Endothelial cell of umbilical vein (primary cell): ENCODE measurements at regions not wholly inside any gene's neighbourhood (a gene's known extent, or its start where the extent isn't known, plus 50 kb on each side); places are given as distances from the start of the nearest gene placed in this dataset.

Source experiments
- BruUV-seq: library from RNA; stranded (reverse); fragments of 400-500 nt; replicated peaks from 2 replicates; lab custom pipeline; 2021; lab: Mats Ljungman, UMichigan
- CTCF ChIA-PET: fragments of 300-600, 350-600 bp; sonication (Branson Sonifier 250); formaldehyde crosslinking; loops from one replicate; lab custom pipeline; 2021; ENCODE audit warnings: antibody characterized with exemption, inconsistent platforms; lab: Charles Lee
- POLR2A ChIA-PET: fragments of 300-600, 350-600 bp; sonication (Branson Sonifier 250); formaldehyde crosslinking; loops from one replicate; lab custom pipeline; 2021; ENCODE audit warnings: antibody characterized with exemption, inconsistent platforms; lab: Charles Lee
- DNase-seq: peaks from one replicate; pipeline ENCODE4 v3.0.0-alpha.2; 2011; ENCODE audit warnings: low read depth, low spot score
- FAIRE-seq: peaks from 2 replicates; lab custom pipeline; 2011; peaks lifted over from hg19 to GRCh38; lab: Jason Lieb, UNC
- H2AFZ ChIP-seq: 2 replicates; pipeline ENCODE4 v1.6.0; 2012; ENCODE audit warnings: low read depth, low read length, control low read depth, inconsistent platforms
- H3K27ac ChIP-seq: 2 replicates; pipeline ENCODE4 v1.5.1; 2011; ENCODE audit warnings: low read depth, mild to moderate bottlenecking, control low read depth, low read length, moderate library complexity; ENCODE audit not compliant: insufficient read depth
- H3K27me3 ChIP-seq, 2 experiments: 2 replicates each; pipeline versions ENCODE4 v1.6.0 to v1.6.1; 2011; ENCODE audit warnings: low read length in 2 of 2, mixed read lengths in 1 of 2; ENCODE audit not compliant: control insufficient read depth in 2 of 2, insufficient read depth in 2 of 2
- H3K36me3 ChIP-seq, 2 experiments: 2 replicates in 1 of 2; 3 replicates in 1 of 2; pipeline ENCODE4 v1.5.1; 2011; ENCODE audit warnings: low read length in 2 of 2, mild to moderate bottlenecking in 1 of 2, moderate library complexity in 1 of 2; ENCODE audit not compliant: control insufficient read depth in 2 of 2, insufficient read depth in 2 of 2; ENCODE audit errors: extremely low read depth in 1 of 2
- H3K4me1 ChIP-seq: 3 replicates; pipeline ENCODE4 v1.5.1; 2011; ENCODE audit warnings: mild to moderate bottlenecking, low read length; ENCODE audit not compliant: control insufficient read depth, insufficient read depth; ENCODE audit errors: extremely low read depth
- H3K4me2 ChIP-seq: 2 replicates; pipeline ENCODE4 v1.6.1; 2011; ENCODE audit warnings: low read length, control low read depth, mixed read lengths; ENCODE audit not compliant: insufficient read depth
- H3K4me3 ChIP-seq, 3 experiments: fragments of 200-600 bp in 1 of 3; sonication (generic), shearing (Covaris generic) in 1 of 3; replicated peaks in 1 of 3; 2 replicates each; pipeline ENCODE4 v1.5.1; 2011 to 2016; ENCODE audit warnings: control low read depth in 3 of 3, low read length in 3 of 3, mild to moderate bottlenecking in 2 of 3, inconsistent platforms in 1 of 3, low read depth in 1 of 3, moderate library complexity in 1 of 3; ENCODE audit not compliant: insufficient read depth in 1 of 3
- H3K79me2 ChIP-seq: 2 replicates; pipeline ENCODE4 v1.6.0; 2012; ENCODE audit warnings: low read length, inconsistent platforms; ENCODE audit not compliant: control insufficient read depth, insufficient read depth
- H3K9ac ChIP-seq: replicated peaks from 2 replicates; pipeline ENCODE3; 2011; ENCODE audit warnings: low read length, control low read depth; ENCODE audit not compliant: insufficient read depth; ENCODE audit errors: extremely low read depth
- H3K9me1 ChIP-seq: replicated peaks from 3 replicates; pipeline ENCODE4 v1.6.0; 2011; ENCODE audit warnings: mild to moderate bottlenecking, low read length; ENCODE audit not compliant: control insufficient read depth, insufficient read depth; ENCODE audit errors: extremely low read depth
- H3K9me3 ChIP-seq: replicated peaks from 2 replicates; pipeline ENCODE4 v1.5.1; 2012; ENCODE audit warnings: low read length, inconsistent platforms; ENCODE audit not compliant: control insufficient read depth, insufficient read depth
- H4K20me1 ChIP-seq: replicated peaks from 2 replicates; pipeline ENCODE3; 2011; ENCODE audit warnings: mild to moderate bottlenecking, low read length; ENCODE audit not compliant: control insufficient read depth, insufficient read depth; ENCODE audit errors: extremely low read depth
- EZH2 ChIP-seq: IDR thresholded peaks from 2 replicates; pipeline ENCODE4 v1.6.1; 2012; ENCODE audit warnings: borderline replicate concordance, low read depth, mild to moderate bottlenecking, moderate library complexity, low read length, inconsistent platforms; ENCODE audit not compliant: severe bottlenecking
- FOS ChIP-seq: IDR thresholded peaks from 2 replicates; pipeline ENCODE4 v1.6.1; 2011; ENCODE audit warnings: mild to moderate bottlenecking, low read length, moderate library complexity, borderline replicate concordance; ENCODE audit not compliant: insufficient read depth
- GATA2 ChIP-seq: IDR thresholded peaks from 2 replicates; pipeline ENCODE4 v1.7.0; 2011; ENCODE audit warnings: low read depth, mild to moderate bottlenecking, moderate library complexity, mixed read lengths, low read length; ENCODE audit not compliant: insufficient read length, insufficient read depth
- JUN ChIP-seq: IDR thresholded peaks from 2 replicates; pipeline ENCODE4 v1.6.1; 2011; ENCODE audit warnings: borderline replicate concordance, low read depth; ENCODE audit not compliant: insufficient read length, insufficient read depth
- MYC ChIP-seq: IDR thresholded peaks from one replicate; pipeline ENCODE4 v1.6.1; 2011; ENCODE audit warnings: mild to moderate bottlenecking, low read depth, low read length
- POLR2A ChIP-seq: IDR thresholded peaks from 2 replicates; pipeline ENCODE4 v1.6.1; 2012; ENCODE audit warnings: low read depth, mild to moderate bottlenecking, control low read depth, low read length
- POLR2AphosphoS5 ChIP-seq: IDR thresholded peaks from 2 replicates; pipeline ENCODE4 v1.6.1; 2012; ENCODE audit warnings: low read depth, mild to moderate bottlenecking, control low read depth, low read length, moderate library complexity; ENCODE audit not compliant: insufficient read depth
- dilution Hi-C: fragments of 300-500 bp; cut with MboI; formaldehyde crosslinking; loops from one replicate; pipeline ENCODE4 v1.15.0; 2019; ENCODE audit warnings: low sequenced_read_pairs; ENCODE audit not compliant: extremely low pct_ligation_motif_present
- intact Hi-C: fragments of 100-400 bp; cut with micrococcal nuclease; formaldehyde crosslinking; loops from one replicate; pipeline ENCODE4 v1.10.0; 2022
- TF ChIP-seq, protein P1 (sequence below): IDR thresholded peaks from 2 replicates; pipeline ENCODE4 v1.6.1; 2011; ENCODE audit not compliant: insufficient read depth, insufficient read length
- TF ChIP-seq, protein P2 (sequence below), 2 donors: IDR thresholded peaks; 1 replicate in 1 of 2; 2 replicates in 1 of 2; pipeline ENCODE4 v1.5.1; 2011; ENCODE audit warnings: low read length in 2 of 2, mild to moderate bottlenecking in 2 of 2, moderate library complexity in 2 of 2, control low read depth in 1 of 2, inconsistent platforms in 1 of 2, low read depth in 1 of 2; ENCODE audit not compliant: insufficient read depth in 1 of 2; ENCODE audit errors: extremely low read depth in 1 of 2

DNA sequence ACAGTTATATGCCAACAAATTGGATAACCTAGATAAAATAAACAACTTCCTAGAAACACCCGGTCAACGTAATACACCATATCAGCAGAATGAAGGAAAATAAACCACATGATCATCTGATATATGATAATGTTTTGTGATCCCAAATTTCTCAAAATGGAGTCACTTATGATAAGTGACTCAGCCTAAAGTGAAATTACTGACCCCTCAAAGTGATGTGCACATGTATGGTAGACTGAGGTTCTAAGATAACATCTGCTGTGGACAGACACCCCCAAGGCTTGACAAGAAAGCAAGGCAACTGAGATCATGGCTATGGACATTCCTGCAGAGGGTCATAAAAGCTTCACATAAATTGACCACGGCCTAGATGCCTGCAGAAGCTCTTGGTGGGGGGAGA lies 105.1 kb upstream of the DCN start:
- Histone ChIP-seq H3K27ac (no peak overlapping the region), H2AFZ (no peak overlapping the region), H3K9me3 (no peaks in the 10 kb centered on the region), H3K79me2 (no peaks in the 10 kb centered on the region), H3K9me1 (no peaks in the 10 kb centered on the region), H4K20me1 (no peaks in the 10 kb centered on the region), H3K36me3 (no peaks in the 10 kb centered on the region), H3K4me2 (no peak overlapping the region), H3K4me3 (no peak overlapping the region), H3K4me1 (no peaks in the 10 kb centered on the region), H3K27me3 (no peaks in the 10 kb centered on the region), H3K9ac (no peak overlapping the region)
- ChIA-PET POLR2A (no interaction called here), CTCF (interaction anchor here (1.1 to 1.3 kb wide), 3 partner anchors 21 to 39 kb away, joined by 3 to 4 read pairs (median 3); no protein-coding TSS in a partner anchor)
- dilution Hi-C loops (no loop called here), intact Hi-C loops (no loop called here)
- BruUV-seq: no TSS peak
- DNase-seq (no peak), FAIRE-seq (no peak)
- no peak for TF ChIP-seq JUN
- TF ChIP-seq, protein P1, sequence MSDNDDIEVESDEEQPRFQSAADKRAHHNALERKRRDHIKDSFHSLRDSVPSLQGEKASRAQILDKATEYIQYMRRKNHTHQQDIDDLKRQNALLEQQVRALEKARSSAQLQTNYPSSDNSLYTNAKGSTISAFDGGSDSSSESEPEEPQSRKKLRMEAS: no peak
- TF ChIP-seq EZH2: no peak
- no peak for TF ChIP-seq POLR2A
- no peak for TF ChIP-seq MYC
- no peak for TF ChIP-seq GATA2
- TF ChIP-seq, protein P2, sequence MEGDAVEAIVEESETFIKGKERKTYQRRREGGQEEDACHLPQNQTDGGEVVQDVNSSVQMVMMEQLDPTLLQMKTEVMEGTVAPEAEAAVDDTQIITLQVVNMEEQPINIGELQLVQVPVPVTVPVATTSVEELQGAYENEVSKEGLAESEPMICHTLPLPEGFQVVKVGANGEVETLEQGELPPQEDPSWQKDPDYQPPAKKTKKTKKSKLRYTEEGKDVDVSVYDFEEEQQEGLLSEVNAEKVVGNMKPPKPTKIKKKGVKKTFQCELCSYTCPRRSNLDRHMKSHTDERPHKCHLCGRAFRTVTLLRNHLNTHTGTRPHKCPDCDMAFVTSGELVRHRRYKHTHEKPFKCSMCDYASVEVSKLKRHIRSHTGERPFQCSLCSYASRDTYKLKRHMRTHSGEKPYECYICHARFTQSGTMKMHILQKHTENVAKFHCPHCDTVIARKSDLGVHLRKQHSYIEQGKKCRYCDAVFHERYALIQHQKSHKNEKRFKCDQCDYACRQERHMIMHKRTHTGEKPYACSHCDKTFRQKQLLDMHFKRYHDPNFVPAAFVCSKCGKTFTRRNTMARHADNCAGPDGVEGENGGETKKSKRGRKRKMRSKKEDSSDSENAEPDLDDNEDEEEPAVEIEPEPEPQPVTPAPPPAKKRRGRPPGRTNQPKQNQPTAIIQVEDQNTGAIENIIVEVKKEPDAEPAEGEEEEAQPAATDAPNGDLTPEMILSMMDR (IDR thresholded peaks at IDR 0.05; ENCODE audit: extremely low read depth in 1 of 2, insufficient read depth in 1 of 2, low read depth in 1 of 2, low read length in 2 of 2): no peak
- no peak for TF ChIP-seq FOS
- no peak for TF ChIP-seq POLR2AphosphoS5
